Upper lobe of left lung (tissue), 6 donors: ENCODE measurements at regions not wholly inside any gene's neighbourhood (a gene's known extent, or its start where the extent isn't known, plus 50 kb on each side); places are given as distances from the start of the nearest gene placed in this dataset.

Experiments
- ATAC-seq, 2 donors: fragments of 200-7000 bp; cut with Tn5 transposase; one replicate each; pipeline ENCODE4 v1.9.1; 2022; ENCODE audit warnings: mild to moderate bottlenecking in 2 of 2, moderate library complexity in 2 of 2; ENCODE audit not compliant: low FRiP score in 2 of 2
- DNase-seq, 2 donors: peaks; one replicate each; pipeline ENCODE4 v3.0.0-alpha.2; 2019 to 2020
- H3K27ac ChIP-seq, 4 donors: fragments of 200-600 bp; sonication (generic); one replicate each; pipeline ENCODE4 v1.5.1; 2016 to 2019
- H3K27me3 ChIP-seq, 4 donors: fragments of 200-600 bp; sonication (generic); one replicate each; pipeline ENCODE4 v1.5.1; 2017 to 2019
- H3K36me3 ChIP-seq, 4 donors: fragments of 200-600 bp; sonication (generic); one replicate each; pipeline ENCODE4 v1.5.1; 2016 to 2019
- H3K4me1 ChIP-seq, 4 donors: fragments of 200-600 bp; sonication (generic); one replicate each; pipeline ENCODE4 v1.5.1; 2018 to 2019
- H3K4me3 ChIP-seq, 4 donors: fragments of 200-600 bp; sonication (generic); one replicate each; pipeline ENCODE4 v1.5.1; 2017 to 2019; ENCODE audit warnings: mild to moderate bottlenecking in 2 of 4, moderate library complexity in 1 of 4
- H3K9me3 ChIP-seq, 4 donors: fragments of 200-600 bp; sonication (generic); one replicate each; pipeline ENCODE4 v1.5.1; 2018 to 2019
- EP300 ChIP-seq, 4 donors: sonication (generic); formaldehyde crosslinking; IDR thresholded peaks; one replicate each; pipeline ENCODE4 v1.5.1; 2017; ENCODE audit warnings: antibody characterized with exemption in 4 of 4, control low read depth in 2 of 4
- POLR2A ChIP-seq, 4 donors: fragments of 450-650 bp; IDR thresholded peaks; one replicate each; pipeline ENCODE4 v1.5.1; 2016 to 2017; ENCODE audit warnings: antibody characterized with exemption in 4 of 4, mild to moderate bottlenecking in 2 of 4
- POLR2AphosphoS5 ChIP-seq, 2 donors: sonication (generic); formaldehyde crosslinking; IDR thresholded peaks; one replicate each; pipeline ENCODE4 v1.5.1; 2017; ENCODE audit warnings: antibody characterized with exemption in 2 of 2
- WGBS, 2 donors: methylation state at CpG; one replicate each; pipeline ENCODE4 v1.1.5; 2017 to 2018; 5-methylcytosine and 5-hydroxymethylcytosine counted together
- TF ChIP-seq, protein P1 (sequence below), 6 experiments: fragments of 450-650 bp in 4 of 6; fragments of 200-600 bp in 2 of 6; sonication (generic) in 2 of 6; IDR thresholded peaks; one replicate each; pipeline ENCODE4 v1.5.1; 2016 to 2019; ENCODE audit warnings: antibody characterized with exemption in 6 of 6
- donor health status: DM: no; HTN: no; CAD: no; lungs with moderate emphysema.
- donor health status: DM: no; HTN: yes; CAD: no; lungs with severe emphysema.

DNA sequence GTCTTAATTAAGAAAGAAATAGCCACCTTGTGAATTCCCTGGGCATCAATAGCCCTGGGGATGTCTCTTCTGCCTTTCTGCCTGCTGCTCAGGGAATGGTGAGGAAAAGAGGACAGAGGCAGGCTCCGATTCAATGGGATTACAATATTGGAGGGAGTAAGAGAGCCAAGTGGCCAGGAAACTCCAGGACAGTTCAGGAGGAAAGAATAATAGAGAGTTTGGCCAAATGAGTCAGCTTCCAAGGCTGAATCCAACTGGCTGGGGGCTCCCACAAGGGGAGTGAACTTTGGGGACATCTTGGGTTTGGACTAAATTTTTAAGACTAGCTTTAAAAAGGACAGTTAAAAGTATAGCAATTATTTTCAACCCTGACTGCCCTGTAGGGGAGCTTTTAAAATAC is 235.8 kb upstream of the ASIC2 start:
- TF ChIP-seq POLR2AphosphoS5 (IDR thresholded peaks at IDR 0.05) = no peak
- TF ChIP-seq EP300 (IDR thresholded peaks at IDR 0.05) = no peak
- TF ChIP-seq POLR2A (IDR thresholded peaks at IDR 0.05) = no peak
- TF ChIP-seq, protein P1, sequence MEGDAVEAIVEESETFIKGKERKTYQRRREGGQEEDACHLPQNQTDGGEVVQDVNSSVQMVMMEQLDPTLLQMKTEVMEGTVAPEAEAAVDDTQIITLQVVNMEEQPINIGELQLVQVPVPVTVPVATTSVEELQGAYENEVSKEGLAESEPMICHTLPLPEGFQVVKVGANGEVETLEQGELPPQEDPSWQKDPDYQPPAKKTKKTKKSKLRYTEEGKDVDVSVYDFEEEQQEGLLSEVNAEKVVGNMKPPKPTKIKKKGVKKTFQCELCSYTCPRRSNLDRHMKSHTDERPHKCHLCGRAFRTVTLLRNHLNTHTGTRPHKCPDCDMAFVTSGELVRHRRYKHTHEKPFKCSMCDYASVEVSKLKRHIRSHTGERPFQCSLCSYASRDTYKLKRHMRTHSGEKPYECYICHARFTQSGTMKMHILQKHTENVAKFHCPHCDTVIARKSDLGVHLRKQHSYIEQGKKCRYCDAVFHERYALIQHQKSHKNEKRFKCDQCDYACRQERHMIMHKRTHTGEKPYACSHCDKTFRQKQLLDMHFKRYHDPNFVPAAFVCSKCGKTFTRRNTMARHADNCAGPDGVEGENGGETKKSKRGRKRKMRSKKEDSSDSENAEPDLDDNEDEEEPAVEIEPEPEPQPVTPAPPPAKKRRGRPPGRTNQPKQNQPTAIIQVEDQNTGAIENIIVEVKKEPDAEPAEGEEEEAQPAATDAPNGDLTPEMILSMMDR (IDR thresholded peaks at IDR 0.05) = no peak
- no peak overlapping the region for H3K4me3 ChIP-seq
- peaks cover 0 to 9% (median 0%) of the 10 kb centered on the region in 4 donors for H3K9me3 ChIP-seq
- ATAC-seq (no peak), DNase-seq (no peak)
- no peaks in the 10 kb centered on the region for H3K27me3 ChIP-seq
- no peaks in the 10 kb centered on the region for H3K36me3 ChIP-seq
- no peaks in the 10 kb centered on the region for H3K4me1 ChIP-seq
- 64 to 76% methylated on average over 1 of the region's 1 CpG for whole genome bisulfite sequencing, 2 donors
- no peak overlapping the region for H3K27ac ChIP-seq

DNA sequence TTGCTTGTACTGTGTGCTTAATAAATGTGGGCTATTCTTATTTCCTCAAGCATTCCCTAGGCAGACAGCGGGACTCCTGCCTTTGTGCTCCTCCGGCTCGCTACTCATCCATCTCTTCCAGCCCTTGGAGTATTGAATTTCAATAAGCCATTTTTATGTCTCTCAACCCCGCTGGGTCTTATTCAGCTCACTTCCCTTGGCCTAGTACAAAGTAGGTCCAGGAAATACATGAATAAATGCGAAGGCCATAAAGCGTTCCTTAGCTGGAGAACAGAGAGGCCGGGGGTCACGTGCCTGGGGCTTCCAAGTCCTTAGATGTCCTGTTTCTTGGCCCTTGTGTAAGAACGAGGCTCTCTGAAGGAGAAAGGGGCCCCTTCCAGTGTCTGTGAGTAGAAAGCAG is 236.7 kb upstream of the ASIC2 start:
- no peak for ATAC-seq
- no peaks in the 10 kb centered on the region for H3K36me3 ChIP-seq
- H3K27ac ChIP-seq = no peak overlapping the region
- no peaks in the 10 kb centered on the region for H3K4me1 ChIP-seq
- TF ChIP-seq EP300 (IDR thresholded peaks at IDR 0.05) = no peak
- no peak for TF ChIP-seq POLR2AphosphoS5 (IDR thresholded peaks at IDR 0.05)
- TF ChIP-seq, protein P1 (IDR thresholded peaks at IDR 0.05) = no peak
- no peak for TF ChIP-seq POLR2A (IDR thresholded peaks at IDR 0.05)
- 78 to 79% methylated on average over 9 of the region's 9 CpGs for WGBS, 2 donors
- no peak for DNase-seq
- H3K27me3 ChIP-seq = no peaks in the 10 kb centered on the region
- no peak overlapping the region for H3K4me3 ChIP-seq
- peaks cover 0 to 9% (median 0%) of the 10 kb centered on the region in 4 donors for H3K9me3 ChIP-seq

DNA sequence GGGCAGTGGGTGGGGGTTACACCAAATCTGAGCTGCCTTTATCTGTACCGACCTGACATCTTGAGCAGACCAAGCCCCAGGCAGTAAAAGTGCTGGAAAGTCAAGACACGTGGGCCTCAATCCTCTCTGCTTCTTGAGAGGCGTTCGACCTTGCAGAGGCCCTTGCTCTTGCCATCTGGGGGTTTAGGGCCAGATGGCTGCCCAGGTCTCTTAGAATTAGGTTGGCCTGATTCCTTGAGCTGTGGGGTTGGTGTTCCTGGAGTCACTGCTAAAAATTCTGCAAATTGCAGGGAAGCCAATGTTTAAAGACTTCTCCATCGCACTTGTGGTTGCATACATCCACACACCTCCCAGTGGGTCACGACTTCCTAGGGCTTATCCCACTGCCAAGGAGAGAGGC is 238.2 kb upstream of the ASIC2 start:
- ATAC-seq = no peak
- Histone ChIP-seq H3K4me1 (no peaks in the 10 kb centered on the region), H3K9me3 (peaks cover 0 to 9% (median 0%) of the 10 kb centered on the region in 4 donors), H3K27me3 (no peaks in the 10 kb centered on the region), H3K27ac (no peak overlapping the region), H3K36me3 (no peaks in the 10 kb centered on the region), H3K4me3 (no peak overlapping the region)
- WGBS, 2 donors = 80 to 89% methylated on average over 6 of the region's 6 CpGs
- DNase-seq = no peak
- TF ChIP-seq EP300 (IDR thresholded peaks at IDR 0.05) (no peak), POLR2A (IDR thresholded peaks at IDR 0.05) (no peak), POLR2AphosphoS5 (IDR thresholded peaks at IDR 0.05) (no peak)
- TF ChIP-seq, protein P1 (IDR thresholded peaks at IDR 0.05) = no peak

DNA sequence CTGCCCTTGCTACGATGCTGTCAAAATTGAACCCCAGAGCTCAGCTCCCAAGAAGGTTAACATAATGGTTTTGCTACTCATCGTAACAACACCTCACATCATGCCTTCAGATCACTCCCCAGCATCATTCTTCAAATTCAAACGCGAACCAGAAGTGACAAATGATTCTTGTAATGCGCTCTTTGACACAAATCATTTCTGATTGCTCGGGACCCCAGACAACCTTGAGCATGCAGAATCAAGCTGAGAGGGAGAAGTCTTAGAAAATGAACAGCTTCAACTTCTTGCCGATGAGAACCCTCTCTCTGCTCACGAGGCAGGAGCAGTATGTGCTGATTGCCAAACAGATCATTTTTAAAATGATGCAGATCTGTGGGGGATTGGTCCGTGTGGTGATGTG is 241.0 kb upstream of the ASIC2 start:
- no peak for TF ChIP-seq POLR2AphosphoS5 (IDR thresholded peaks at IDR 0.05)
- no peak for TF ChIP-seq EP300 (IDR thresholded peaks at IDR 0.05)
- no peak for TF ChIP-seq POLR2A (IDR thresholded peaks at IDR 0.05)
- TF ChIP-seq, protein P1 (IDR thresholded peaks at IDR 0.05) = no peak
- DNase-seq (no peak), ATAC-seq (no peak)
- Histone ChIP-seq H3K4me1 (no peaks in the 10 kb centered on the region), H3K27ac (no peak overlapping the region), H3K9me3 (no peaks in the 10 kb centered on the region), H3K27me3 (no peaks in the 10 kb centered on the region), H3K4me3 (no peak overlapping the region), H3K36me3 (no peaks in the 10 kb centered on the region)
- WGBS, 2 donors = 74 to 84% methylated on average over 9 of the region's 9 CpGs

DNA sequence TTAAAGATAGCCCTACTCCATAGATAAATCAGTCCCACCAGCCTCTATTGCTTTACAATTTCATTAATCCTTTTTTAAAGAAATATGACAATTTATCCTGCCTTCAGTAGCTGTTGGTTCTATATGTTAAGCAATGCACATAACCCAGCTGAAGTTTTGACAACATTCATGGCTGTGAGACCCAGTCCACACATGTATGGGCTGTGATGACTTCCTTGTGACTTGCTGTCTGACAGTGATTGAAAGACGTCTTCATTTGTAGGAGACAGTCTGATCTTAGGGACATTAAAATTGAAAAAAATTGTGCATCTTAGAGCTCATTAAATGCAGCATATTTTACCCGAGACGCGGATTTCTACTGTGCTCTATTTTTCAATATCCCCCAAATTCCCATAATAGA is 252.0 kb upstream of the ASIC2 start:
- Histone ChIP-seq H3K36me3 (no peaks in the 10 kb centered on the region), H3K27me3 (no peaks in the 10 kb centered on the region), H3K4me1 (no peaks in the 10 kb centered on the region), H3K27ac (no peak overlapping the region), H3K9me3 (no peaks in the 10 kb centered on the region), H3K4me3 (no peak overlapping the region)
- no peak for DNase-seq
- ATAC-seq = no peak
- no peak for TF ChIP-seq POLR2A (IDR thresholded peaks at IDR 0.05)
- whole genome bisulfite sequencing, 2 donors = 85 to 90% methylated on average over 4 of the region's 4 CpGs
